Activated CD8-positive, alpha-beta T cell treated with anti-CD3 and anti-CD28 coated beads for 36 hours (primary cell): ENCODE measurements at regions not wholly inside any gene's neighbourhood (a gene's known extent, or its start where the extent isn't known, plus 50 kb on each side); places are given as distances from the start of the nearest gene placed in this dataset.

Source experiments
- ATAC-seq: fragments of 200-7000 bp; cut with Tn5 transposase; one replicate; pipeline ENCODE4 v1.10.0; 2021; ENCODE audit warnings: mild to moderate bottlenecking, moderate library complexity
- CTCF ChIA-PET: fragments of 350-600 bp; sonication (Branson Sonifier 250); formaldehyde crosslinking; loops from one replicate; lab custom pipeline; 2021; ENCODE audit warnings: antibody characterized with exemption; lab: Charles Lee
- POLR2A ChIA-PET: fragments of 350-600 bp; sonication (Branson Sonifier 250); formaldehyde crosslinking; loops from one replicate; lab custom pipeline; 2021; ENCODE audit warnings: antibody characterized with exemption; lab: Charles Lee
- DNase-seq: peaks from one replicate; pipeline ENCODE4 v3.0.0-alpha.2; 2020
- H3K27ac Mint-ChIP-seq: one replicate; pipeline ENCODE4 v1.8.0; 2021; ENCODE audit warnings: mild to moderate bottlenecking, mixed read lengths
- H3K27me3 Mint-ChIP-seq: one replicate; pipeline ENCODE4 v1.8.0; 2021; ENCODE audit warnings: mixed read lengths
- H3K36me3 Mint-ChIP-seq: one replicate; pipeline ENCODE4 v1.8.0; 2021; ENCODE audit warnings: low read depth, mixed read lengths
- H3K4me1 Mint-ChIP-seq: one replicate; pipeline ENCODE4 v1.8.0; 2021; ENCODE audit warnings: low read depth, mixed read lengths
- H3K4me3 Mint-ChIP-seq: one replicate; pipeline ENCODE4 v1.8.0; 2021; ENCODE audit warnings: mild to moderate bottlenecking, moderate library complexity, mixed read lengths
- H3K9me3 Mint-ChIP-seq: one replicate; pipeline ENCODE4 v1.8.0; 2021; ENCODE audit warnings: mixed read lengths
- intact Hi-C: fragments of 100-400 bp; cut with micrococcal nuclease; formaldehyde crosslinking; loops from one replicate; pipeline ENCODE4 v1.10.0; 2022
- TF ChIP-seq, protein P1 (sequence below): fragments of 200-600 bp; IDR thresholded peaks from one replicate; pipeline ENCODE4 v1.8.0; 2022; ENCODE audit warnings: antibody characterized with exemption, mild to moderate bottlenecking

DNA sequence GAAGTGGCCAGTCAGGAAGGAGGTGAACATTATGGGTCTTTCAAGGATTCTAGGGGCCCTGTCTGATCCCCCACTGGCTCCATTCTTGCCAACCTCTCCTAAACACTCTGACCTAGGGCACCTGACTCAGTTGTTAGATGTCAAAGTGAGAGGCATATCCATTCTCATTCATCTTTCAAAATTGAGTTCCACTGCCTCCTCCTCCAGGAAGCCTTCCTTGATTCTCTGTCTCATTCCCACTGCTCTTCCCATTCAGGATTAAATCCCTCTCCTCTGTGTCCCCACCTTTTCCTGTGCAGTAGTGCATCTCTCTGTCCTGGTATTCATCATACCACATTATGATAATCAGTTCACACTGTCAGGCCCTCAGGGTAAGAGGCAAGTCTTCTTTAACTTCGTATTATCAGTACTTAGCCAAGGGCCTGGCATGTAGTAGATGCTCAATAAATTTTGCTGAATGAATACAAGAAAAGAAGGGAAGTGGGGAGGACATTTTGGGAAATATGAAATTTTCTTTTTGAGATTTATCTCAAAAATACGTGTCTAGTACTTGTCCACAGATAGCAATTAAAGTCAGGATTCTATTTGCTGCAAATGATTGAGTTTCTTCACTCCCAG lies 61.8 kb upstream of the ITPKB start:
- DNase-seq: no peak
- intact Hi-C loops: no loop called here
- CTCF ChIA-PET: interaction anchor here (1.6 kb wide), 1 partner anchor 174 kb away, joined by 6 read pairs; no protein-coding TSS in a partner anchor
- H3K27ac Mint-ChIP-seq: no peak overlapping the region
- no peak overlapping the region for H3K4me3 Mint-ChIP-seq
- peaks cover 43% of the 10 kb centered on the region for H3K4me1 Mint-ChIP-seq
- TF ChIP-seq, protein P1, sequence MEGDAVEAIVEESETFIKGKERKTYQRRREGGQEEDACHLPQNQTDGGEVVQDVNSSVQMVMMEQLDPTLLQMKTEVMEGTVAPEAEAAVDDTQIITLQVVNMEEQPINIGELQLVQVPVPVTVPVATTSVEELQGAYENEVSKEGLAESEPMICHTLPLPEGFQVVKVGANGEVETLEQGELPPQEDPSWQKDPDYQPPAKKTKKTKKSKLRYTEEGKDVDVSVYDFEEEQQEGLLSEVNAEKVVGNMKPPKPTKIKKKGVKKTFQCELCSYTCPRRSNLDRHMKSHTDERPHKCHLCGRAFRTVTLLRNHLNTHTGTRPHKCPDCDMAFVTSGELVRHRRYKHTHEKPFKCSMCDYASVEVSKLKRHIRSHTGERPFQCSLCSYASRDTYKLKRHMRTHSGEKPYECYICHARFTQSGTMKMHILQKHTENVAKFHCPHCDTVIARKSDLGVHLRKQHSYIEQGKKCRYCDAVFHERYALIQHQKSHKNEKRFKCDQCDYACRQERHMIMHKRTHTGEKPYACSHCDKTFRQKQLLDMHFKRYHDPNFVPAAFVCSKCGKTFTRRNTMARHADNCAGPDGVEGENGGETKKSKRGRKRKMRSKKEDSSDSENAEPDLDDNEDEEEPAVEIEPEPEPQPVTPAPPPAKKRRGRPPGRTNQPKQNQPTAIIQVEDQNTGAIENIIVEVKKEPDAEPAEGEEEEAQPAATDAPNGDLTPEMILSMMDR: no peak
- no peak for ATAC-seq
- H3K27me3 Mint-ChIP-seq: no peaks in the 10 kb centered on the region
- no peaks in the 10 kb centered on the region for H3K9me3 Mint-ChIP-seq
- POLR2A ChIA-PET: interaction anchor here (0.9 to 1.6 kb wide), 2 partner anchors 10 to 62 kb away, joined by 3 to 6 read pairs; partner anchors contain the start of gene ITPKB
- no peaks in the 10 kb centered on the region for H3K36me3 Mint-ChIP-seq

- H3K4me3 Mint-ChIP-seq: peak overlapping the region; percentile 62
- ChIA-PET CTCF (interaction anchor here (1.1 to 1.6 kb wide), 2 partner anchors 20 to 173 kb away, joined by 3 to 6 read pairs; no protein-coding TSS in a partner anchor), POLR2A (interaction anchor here (0.9 to 1.6 kb wide), 4 partner anchors 9 to 92 kb away, joined by 3 to 6 read pairs (median 4); partner anchors contain the start of gene ITPKB)
- H3K36me3 Mint-ChIP-seq: no peaks in the 10 kb centered on the region
- H3K27me3 Mint-ChIP-seq: peaks cover 1% of the 10 kb centered on the region
- H3K9me3 Mint-ChIP-seq: no peaks in the 10 kb centered on the region
- peak; percentile 15 for DNase-seq
- TF ChIP-seq, protein P1: no peak
- intact Hi-C loops: loop anchor here (5.0 kb wide), 1 partner anchor 67 kb away; no protein-coding TSS in a partner anchor
- ATAC-seq: no peak
- H3K4me1 Mint-ChIP-seq: peaks cover 40% of the 10 kb centered on the region
- H3K27ac Mint-ChIP-seq: peak overlapping the region; percentile 95
These were observed 60.7 kb upstream of the ITPKB start for GRCh38 chr1:226799634-226800281.

GRCh38 chr1:226798427-226799411 lies 59.6 kb upstream of the ITPKB start:
- H3K9me3 Mint-ChIP-seq: no peaks in the 10 kb centered on the region
- TF ChIP-seq, protein P1: no peak
- peak; percentile 88 for DNase-seq
- peak overlapping the region; percentile 95 for H3K27ac Mint-ChIP-seq
- ChIA-PET CTCF (interaction anchor here (1.3 kb wide), 1 partner anchor 111 kb away, joined by 3 read pairs; no protein-coding TSS in a partner anchor), POLR2A (interaction anchor here (1.1 to 1.6 kb wide), 5 partner anchors 18 to 91 kb away, joined by 3 to 6 read pairs (median 4); partner anchors contain the start of gene ITPKB)
- intact Hi-C loops: loop anchor here (5.0 kb wide), 1 partner anchor 66 kb away; no protein-coding TSS in a partner anchor
- peak; percentile 81 for ATAC-seq
- H3K4me3 Mint-ChIP-seq: peak overlapping the region; percentile 62
- peaks cover 1% of the 10 kb centered on the region for H3K27me3 Mint-ChIP-seq
- H3K4me1 Mint-ChIP-seq: peaks cover 38% of the 10 kb centered on the region
- no peaks in the 10 kb centered on the region for H3K36me3 Mint-ChIP-seq

DNA sequence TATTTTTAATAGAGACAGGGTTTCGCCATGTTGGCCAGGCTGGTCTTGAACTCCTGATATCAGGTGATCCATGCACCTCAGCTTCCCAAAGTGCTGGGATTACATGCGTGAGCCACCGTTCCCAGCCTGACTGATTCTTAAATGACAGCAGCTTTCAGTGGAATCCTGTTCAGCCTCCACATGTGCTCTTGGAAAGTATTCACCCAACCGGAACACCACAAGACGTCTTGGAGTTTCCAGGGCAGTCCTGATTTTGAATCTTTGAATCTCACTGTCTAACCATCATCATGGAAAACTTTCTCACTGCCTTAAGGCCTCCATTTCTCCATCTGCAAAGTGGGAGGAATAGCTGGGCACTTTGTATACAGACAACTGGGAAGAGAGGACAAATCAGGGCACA lies 58.1 kb upstream of the ITPKB start:
- H3K27ac Mint-ChIP-seq: peak overlapping the region; percentile 58
- peaks cover 38% of the 10 kb centered on the region for H3K4me1 Mint-ChIP-seq
- DNase-seq (no peak), ATAC-seq (no peak)
- peaks cover 1% of the 10 kb centered on the region for H3K27me3 Mint-ChIP-seq
- CTCF ChIA-PET: no interaction called here
- no peaks in the 10 kb centered on the region for H3K9me3 Mint-ChIP-seq
- TF ChIP-seq, protein P1: no peak
- intact Hi-C loops: loop anchor here (5.0 kb wide), 1 partner anchor 65 kb away; no protein-coding TSS in a partner anchor
- H3K4me3 Mint-ChIP-seq: no peak overlapping the region
- POLR2A ChIA-PET: no interaction called here
- no peaks in the 10 kb centered on the region for H3K36me3 Mint-ChIP-seq
